ENCODE measurements at regions not wholly inside any gene's neighbourhood (a gene's known extent, or its start where the extent isn't known, plus 50 kb on each side); places are given as distances from the start of the nearest gene placed in this dataset.

GRCh38 chr2:188880740-188881139 is 93.4 kb upstream of the COL3A1 start:
- no peak for DNase-seq (ENCODE audit: low spot score)
- no peak for ATAC-seq (ENCODE audit: low FRiP score)
- no peak for TF ChIP-seq CTCF (IDR thresholded peaks at IDR 0.05)

- no peak for TF ChIP-seq CTCF (IDR thresholded peaks at IDR 0.05)
- DNase-seq (ENCODE audit: low spot score) (no peak), ATAC-seq (ENCODE audit: low FRiP score) (no peak)
Measured at GRCh38 chr2:188881434-188881833, 92.7 kb upstream of the COL3A1 start.

GRCh38 chr2:188884046-188884445 is 90.1 kb upstream of the COL3A1 start:
- ATAC-seq (ENCODE audit: low FRiP score) (no peak), DNase-seq (ENCODE audit: low spot score) (no peak)
- TF ChIP-seq CTCF (IDR thresholded peaks at IDR 0.05) = no peak

- TF ChIP-seq CTCF (IDR thresholded peaks at IDR 0.05) = no peak
- no peak for ATAC-seq (ENCODE audit: low FRiP score)
- DNase-seq (ENCODE audit: low spot score) = no peak
Measured at GRCh38 chr2:188884517-188884916, 89.7 kb upstream of the COL3A1 start.

GRCh38 chr2:188889187-188889586 is 85.0 kb upstream of the COL3A1 start:
- DNase-seq (ENCODE audit: low spot score) (no peak), ATAC-seq (ENCODE audit: low FRiP score) (no peak)
- no peak for TF ChIP-seq CTCF (IDR thresholded peaks at IDR 0.05)

GRCh38 chr2:188890755-188891154 is 83.4 kb upstream of the COL3A1 start:
- no peak for ATAC-seq (ENCODE audit: low FRiP score)

GRCh38 chr2:188892636-188893035 is 81.5 kb upstream of the COL3A1 start:
- no peak for TF ChIP-seq CTCF (IDR thresholded peaks at IDR 0.05)
- ATAC-seq (ENCODE audit: low FRiP score) (peak; percentile 63), DNase-seq (ENCODE audit: low spot score) (no peak)

More at GRCh38 chr2:188890755-188891154, 83.4 kb upstream of the COL3A1 start:
- TF ChIP-seq CTCF (IDR thresholded peaks at IDR 0.05) = no peak
- DNase-seq (ENCODE audit: low spot score) = no peak
